ENCODE measurements at regions not wholly inside any gene's neighbourhood (a gene's known extent, or its start where the extent isn't known, plus 50 kb on each side); places are given as distances from the start of the nearest gene placed in this dataset.

- no peaks in the 10 kb centered on the region for H3K9me3 ChIP-seq (ENCODE audit: control extremely low read depth in 1 of 5, control insufficient read depth in 4 of 5, insufficient read depth in 2 of 5, low read depth in 1 of 5, low read length in 4 of 5)
- H3K36me3 ChIP-seq (ENCODE audit: control insufficient read depth in 4 of 4, insufficient read depth in 4 of 4, low read length in 3 of 4) = peaks cover 15 to 32% (median 24%) of the 10 kb centered on the region in 4 experiments
- H3K27ac ChIP-seq (ENCODE audit: insufficient read depth in 1 of 2, low read depth in 1 of 2, low read length in 2 of 2, poor library complexity in 1 of 2, severe bottlenecking in 2 of 2) = peak overlapping the region in 1 of 2 experiments; percentile 66
- no peaks in the 10 kb centered on the region for H3K27me3 ChIP-seq (replicated peaks in 2 of 5; ENCODE audit: control insufficient read depth in 4 of 5, insufficient read depth in 5 of 5, low read length in 4 of 5)
- ChIA-PET CTCF (interaction anchor here (0.6 to 3.2 kb wide), 6 partner anchors 10 to 125 kb away, joined by 3 to 15 read pairs (median 4); no protein-coding TSS in a partner anchor), POLR2A (no interaction called here)
- H3K4me1 ChIP-seq (ENCODE audit: control extremely low read depth in 1 of 4, control insufficient read depth in 4 of 4, insufficient read depth in 4 of 4, low read length in 3 of 4) = no peaks in the 10 kb centered on the region
- DNase-seq = peak; percentile 8 to 58 (median 50)
- peak overlapping the region in 1 of 7 experiments; percentile 6 for H3K4me3 ChIP-seq (ENCODE audit: control insufficient read depth in 1 of 7, extremely low read depth in 1 of 7, insufficient read depth in 4 of 7, low read depth in 2 of 7, low read length in 6 of 7)
- 86% methylated on average over 2 of the region's 5 CpGs for WGBS (ENCODE audit: insufficient coverage)
Observed at GRCh38 chr1:219988387-219988786, 57.9 kb downstream of the EPRS1 start.

- Histone ChIP-seq H3K9me3 (ENCODE audit: control extremely low read depth in 1 of 5, control insufficient read depth in 4 of 5, insufficient read depth in 2 of 5, low read depth in 1 of 5, low read length in 4 of 5) (no peaks in the 10 kb centered on the region), H3K36me3 (ENCODE audit: control insufficient read depth in 4 of 4, insufficient read depth in 4 of 4, low read length in 3 of 4) (peaks cover 11 to 42% (median 30%) of the 10 kb centered on the region in 4 experiments)
- POLR2A ChIA-PET = interaction anchor here (0.6 to 0.7 kb wide), 2 partner anchors 131 to 190 kb away, joined by 3 to 5 read pairs; no protein-coding TSS in a partner anchor
Observed at GRCh38 chr1:219987325-219987724, 59.0 kb upstream of the SLC30A10 start.

GRCh38 chr1:219985169-219985568 is 56.8 kb upstream of the SLC30A10 start:
- Histone ChIP-seq H3K4me3 (ENCODE audit: control insufficient read depth in 1 of 7, extremely low read depth in 1 of 7, insufficient read depth in 4 of 7, low read depth in 2 of 7, low read length in 6 of 7) (no peak overlapping the region), H3K9me3 (ENCODE audit: control extremely low read depth in 1 of 5, control insufficient read depth in 4 of 5, insufficient read depth in 2 of 5, low read depth in 1 of 5, low read length in 4 of 5) (no peaks in the 10 kb centered on the region), H3K36me3 (ENCODE audit: control insufficient read depth in 4 of 4, insufficient read depth in 4 of 4, low read length in 3 of 4) (peaks cover 15 to 51% (median 39%) of the 10 kb centered on the region in 4 experiments), H3K27ac (ENCODE audit: insufficient read depth in 1 of 2, low read depth in 1 of 2, low read length in 2 of 2, poor library complexity in 1 of 2, severe bottlenecking in 2 of 2) (no peak overlapping the region), H3K27me3 (replicated peaks in 2 of 5; ENCODE audit: control insufficient read depth in 4 of 5, insufficient read depth in 5 of 5, low read length in 4 of 5) (no peaks in the 10 kb centered on the region), H3K4me1 (ENCODE audit: control extremely low read depth in 1 of 4, control insufficient read depth in 4 of 4, insufficient read depth in 4 of 4, low read length in 3 of 4) (no peaks in the 10 kb centered on the region)
- ChIA-PET CTCF (interaction anchor here (0.6 kb wide), 1 partner anchor 593 kb away, joined by 3 read pairs; no protein-coding TSS in a partner anchor), POLR2A (no interaction called here)
- no CpG with 5 or more reads among the region's 3 CpGs for WGBS (ENCODE audit: insufficient coverage)
- no peak for DNase-seq

More at GRCh38 chr1:219987325-219987724, 59.0 kb upstream of the SLC30A10 start:
- CTCF ChIA-PET = interaction anchor here (1.7 to 1.9 kb wide), 2 partner anchors 9 to 25 kb away, joined by 4 read pairs; no protein-coding TSS in a partner anchor
- no peak for DNase-seq
- H3K4me1 ChIP-seq (ENCODE audit: control extremely low read depth in 1 of 4, control insufficient read depth in 4 of 4, insufficient read depth in 4 of 4, low read length in 3 of 4) = no peaks in the 10 kb centered on the region
- no CpG with 5 or more reads among the region's 2 CpGs for WGBS (ENCODE audit: insufficient coverage)
- no peak overlapping the region for H3K27ac ChIP-seq (ENCODE audit: insufficient read depth in 1 of 2, low read depth in 1 of 2, low read length in 2 of 2, poor library complexity in 1 of 2, severe bottlenecking in 2 of 2)
- H3K4me3 ChIP-seq (ENCODE audit: control insufficient read depth in 1 of 7, extremely low read depth in 1 of 7, insufficient read depth in 4 of 7, low read depth in 2 of 7, low read length in 6 of 7) = no peak overlapping the region
- H3K27me3 ChIP-seq (replicated peaks in 2 of 5; ENCODE audit: control insufficient read depth in 4 of 5, insufficient read depth in 5 of 5, low read length in 4 of 5) = no peaks in the 10 kb centered on the region

Data from common myeloid progenitor, CD34-positive (primary cell).